NCI-H460 (cell line): ENCODE measurements at regions not wholly inside any gene's neighbourhood (a gene's known extent, or its start where the extent isn't known, plus 50 kb on each side); places are given as distances from the start of the nearest gene placed in this dataset.
"Not testable (repeated sequence)": the region's sequence is repeated elsewhere in the genome, so short reads cannot be mapped to it uniquely, and the experiment has no call there.

ENCODE experiments used
- DNase-seq: peaks from one replicate; pipeline ENCODE4 v3.0.0-alpha.2; 2016; ENCODE audit warnings: low read depth; ENCODE audit errors: extremely low read depth

- DNase-seq: no peak
Measured at GRCh38 chr12:131226345-131227265, 272.9 kb downstream of the ADGRD1 start.

DNA sequence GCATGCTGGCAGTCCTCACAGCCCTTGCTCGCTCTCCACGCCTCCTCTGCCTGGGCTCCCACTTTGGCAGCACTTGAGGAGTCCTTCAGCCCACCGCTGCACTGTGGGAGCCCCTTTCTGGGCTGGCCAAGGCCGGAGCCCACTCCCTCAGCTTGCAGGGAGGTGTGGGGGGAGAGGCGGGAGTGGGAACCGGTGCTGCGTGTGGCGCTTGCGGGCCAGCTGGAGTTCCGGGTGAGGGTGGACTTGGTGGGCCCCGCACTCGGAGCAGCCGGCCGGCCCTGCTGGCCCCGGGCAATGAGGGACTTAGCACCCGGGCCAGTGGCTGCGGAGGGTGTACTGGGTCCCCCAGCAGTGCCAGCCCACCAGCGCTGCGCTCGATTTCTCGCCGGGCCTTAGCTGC lies 273.9 kb downstream of the ADGRD1 start:
- not testable (repeated sequence) for DNase-seq

GRCh38 chr12:131229079-131229425 lies 275.3 kb downstream of the ADGRD1 start:
- not testable (repeated sequence) for DNase-seq

GRCh38 chr12:131229426-131230339 lies 276.0 kb downstream of the ADGRD1 start:
- no peak for DNase-seq

- no peak for DNase-seq
Measured at GRCh38 chr12:131230340-131231031, 276.8 kb downstream of the ADGRD1 start.

- no peak for DNase-seq
Measured at GRCh38 chr12:131231032-131231980, 277.6 kb downstream of the ADGRD1 start.

DNA sequence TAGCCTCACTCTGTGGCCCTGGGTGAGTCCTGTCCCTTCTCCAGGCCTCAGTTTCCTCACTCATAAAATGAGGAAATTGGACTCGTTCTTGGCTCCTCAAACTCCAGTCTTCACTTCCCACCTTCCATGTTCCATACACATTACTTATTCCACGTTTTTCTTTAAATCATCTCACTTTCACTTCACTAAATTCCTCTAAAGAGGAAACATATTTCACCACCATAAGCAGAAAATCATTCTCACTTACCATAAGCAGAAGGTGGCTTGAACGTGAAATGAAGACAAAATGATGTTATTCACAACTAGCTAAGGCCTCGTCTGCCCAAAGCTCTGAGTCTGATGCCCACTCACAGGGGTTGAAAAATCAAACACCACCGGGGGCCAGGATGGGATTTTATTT lies 278.3 kb downstream of the ADGRD1 start:
- no peak for DNase-seq

DNA sequence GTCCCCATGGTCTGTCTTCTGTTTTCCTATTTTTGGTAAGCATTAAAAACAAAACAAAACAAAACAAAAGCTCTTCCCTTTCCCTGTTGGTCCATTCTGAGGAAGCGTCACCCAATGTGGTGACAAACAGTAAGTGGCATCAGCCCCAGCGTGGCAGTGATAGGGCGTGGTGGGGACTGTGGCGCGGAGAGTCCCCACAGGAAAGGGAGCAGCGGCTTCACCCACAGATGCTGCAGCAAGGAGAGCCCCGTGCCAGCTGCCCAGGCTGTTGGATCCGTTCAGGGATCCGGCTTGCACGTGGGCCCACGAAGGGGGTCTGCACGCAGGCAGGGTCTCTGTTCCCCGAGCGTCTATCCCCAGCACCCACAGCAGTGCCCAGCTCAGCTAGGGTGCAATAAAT lies 279.2 kb downstream of the ADGRD1 start:
- DNase-seq: not testable (repeated sequence)

DNA sequence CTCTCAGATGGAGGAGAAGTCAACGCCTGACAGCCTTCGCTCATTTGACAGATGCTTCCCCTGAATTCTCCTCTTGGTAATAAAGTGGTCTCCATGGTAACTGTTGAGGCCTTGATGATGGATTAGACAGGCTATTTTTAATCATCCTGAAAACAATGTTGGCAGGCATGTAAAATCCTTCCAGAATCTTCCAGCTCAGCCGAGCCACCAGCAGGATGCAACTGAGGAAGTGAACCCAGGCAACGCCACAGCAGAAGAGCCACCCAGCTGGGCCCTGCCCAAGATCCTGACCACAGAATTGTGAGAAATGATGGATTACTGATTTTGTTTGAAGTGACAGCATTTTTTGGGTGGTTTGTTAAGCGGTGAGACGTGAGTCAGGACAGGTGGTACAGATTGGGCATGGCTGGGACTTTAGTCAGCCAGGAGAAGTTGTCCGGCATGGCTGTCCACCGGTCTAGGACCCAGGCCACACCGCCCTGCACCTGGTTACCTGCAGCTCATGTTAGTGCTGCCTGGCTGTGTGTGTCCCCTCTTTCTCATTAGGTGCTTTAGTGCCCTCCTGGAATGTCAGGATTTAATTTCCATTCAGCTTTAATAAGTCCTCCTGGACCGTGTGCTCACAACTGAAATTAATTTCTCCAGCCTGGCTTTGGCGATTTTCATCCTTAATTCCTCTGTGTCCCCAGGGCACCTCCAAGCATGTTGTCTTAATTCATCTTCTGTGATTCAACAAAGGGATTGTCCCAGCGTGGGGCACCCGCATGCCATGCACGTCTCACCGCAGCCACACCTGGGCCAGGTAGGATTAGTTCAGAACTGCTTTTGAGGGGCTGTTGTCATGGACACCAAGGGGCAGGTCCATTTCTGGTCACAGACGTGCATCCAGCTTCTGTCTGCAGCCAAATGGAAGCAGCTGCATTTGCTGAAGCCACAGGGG lies 280.4 kb downstream of the ADGRD1 start:
- DNase-seq: not testable (repeated sequence)

GRCh38 chr12:131234841-131235271 lies 281.1 kb downstream of the ADGRD1 start:
- not testable (repeated sequence) for DNase-seq

- no peak for DNase-seq
Measured at GRCh38 chr12:131235871-131236271, 282.2 kb downstream of the ADGRD1 start.

DNA sequence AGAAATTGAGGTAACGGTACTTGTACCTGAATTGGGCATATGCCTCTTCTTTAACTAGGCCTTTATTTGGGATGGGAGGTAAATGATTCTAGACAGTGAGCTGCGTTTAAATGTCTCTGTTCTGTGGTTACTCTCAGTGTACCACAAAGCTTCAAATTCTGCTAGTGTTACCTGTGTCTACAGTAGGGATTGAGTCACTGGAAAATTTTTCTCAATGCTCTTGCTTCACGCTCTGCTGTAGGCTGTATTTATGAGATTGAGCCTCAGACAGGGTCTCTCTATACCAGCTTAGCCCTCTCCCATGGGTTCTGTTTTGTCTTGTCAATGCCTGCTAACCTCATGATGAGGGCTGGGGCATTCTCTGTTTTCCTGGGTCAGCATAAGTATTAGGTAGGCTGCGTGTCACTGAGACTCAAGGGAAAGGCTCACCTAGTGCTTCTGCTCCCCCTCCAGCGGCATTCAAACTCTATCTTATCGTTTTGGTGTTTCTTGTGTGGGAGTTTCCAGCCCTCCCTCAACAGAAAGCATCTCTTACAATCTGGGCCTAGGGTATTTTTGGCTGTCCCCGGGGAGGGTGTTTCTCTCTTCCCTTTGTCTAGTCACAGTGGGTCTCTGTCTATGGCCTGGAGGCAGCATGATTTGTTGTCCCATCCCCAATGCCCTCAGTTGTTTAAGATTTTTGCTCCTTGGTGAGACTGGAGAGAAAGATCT lies 285.8 kb downstream of the ADGRD1 start:
- no peak for DNase-seq

- no peak for DNase-seq
Measured at GRCh38 chr12:131241517-131241916, 287.8 kb downstream of the ADGRD1 start.

- peak; percentile 69 for DNase-seq
Measured at GRCh38 chr12:131242741-131243496, 289.2 kb downstream of the ADGRD1 start.

GRCh38 chr12:131244157-131244688 lies 290.5 kb downstream of the ADGRD1 start:
- not testable (repeated sequence) for DNase-seq

- DNase-seq: not testable (repeated sequence)
Measured at GRCh38 chr12:131245161-131245560, 291.5 kb downstream of the ADGRD1 start.
